Neural cell (in vitro differentiated cells): ENCODE measurements at regions not wholly inside any gene's neighbourhood (a gene's known extent, or its start where the extent isn't known, plus 50 kb on each side); places are given as distances from the start of the nearest gene placed in this dataset.

Source experiments
- H2AFZ ChIP-seq: fragments of 200-600, 300-800 bp; sonication (generic), shearing (Covaris generic); 2 replicates; pipeline ENCODE4 v1.6.0; 2014; ENCODE audit warnings: low read depth, mild to moderate bottlenecking, antibody characterized with exemption, low read length, moderate library complexity
- H3F3A ChIP-seq: fragments of 200-600 bp; shearing (Covaris generic); 2 replicates; pipeline ENCODE4 v1.6.1; 2016; ENCODE audit warnings: mild to moderate bottlenecking, moderate library complexity, mixed read lengths, antibody characterized with exemption, low read length; ENCODE audit not compliant: insufficient read depth, poor library complexity, severe bottlenecking
- H3K27ac ChIP-seq: fragments of 200-600, 300-800 bp; sonication (generic), shearing (Covaris generic); 2 replicates; pipeline ENCODE4 v1.5.1; 2014; ENCODE audit warnings: mild to moderate bottlenecking, low read length, moderate library complexity
- H3K27me3 ChIP-seq: fragments of 300-800, 200-600 bp; sonication (generic), shearing (Covaris generic); 2 replicates; pipeline ENCODE4 v1.6.0; 2014; ENCODE audit warnings: mild to moderate bottlenecking, low read depth, low read length, moderate library complexity; ENCODE audit not compliant: insufficient read depth
- H3K36me3 ChIP-seq: fragments of 300-800, 200-600 bp; sonication (generic), shearing (Covaris generic); 2 replicates; pipeline ENCODE4 v1.5.1; 2014; ENCODE audit warnings: mild to moderate bottlenecking, antibody characterized with exemption, low read length, moderate library complexity; ENCODE audit not compliant: insufficient read depth
- H3K4me2 ChIP-seq: fragments of 300-800, 200-600 bp; sonication (generic), shearing (Covaris generic); 2 replicates; pipeline ENCODE4 v1.6.0; 2014; ENCODE audit warnings: mild to moderate bottlenecking, low read length
- H3K4me3 ChIP-seq: fragments of 300-800, 200-600 bp; sonication (generic), shearing (Covaris generic); 2 replicates; pipeline ENCODE4 v1.5.1; 2014; ENCODE audit warnings: mild to moderate bottlenecking, low read length, moderate library complexity
- H3K79me2 ChIP-seq: fragments of 200-600 bp; shearing (Covaris generic); replicated peaks from 2 replicates; pipeline ENCODE4 v1.6.0; 2014; ENCODE audit warnings: mild to moderate bottlenecking, low read length, moderate library complexity; ENCODE audit not compliant: insufficient read depth
- H3K9ac ChIP-seq: fragments of 300-800, 200-600 bp; sonication (generic), shearing (Covaris generic); 2 replicates; pipeline ENCODE4 v1.6.1; 2016; ENCODE audit warnings: mild to moderate bottlenecking, low read length, mixed read lengths
- H3K9me2 ChIP-seq: fragments of 200-600 bp; shearing (Covaris generic); 2 replicates; pipeline ENCODE4 v1.6.1; 2016; ENCODE audit warnings: mild to moderate bottlenecking, low read length, mixed read lengths; ENCODE audit not compliant: insufficient read depth
- H3K9me3 ChIP-seq: fragments of 200-600, 300-800 bp; sonication (generic), shearing (Covaris generic); 2 replicates; pipeline ENCODE4 v1.6.1; 2016; ENCODE audit warnings: mild to moderate bottlenecking, mixed run types, low read length, moderate library complexity, mixed read lengths
- H4K20me1 ChIP-seq: fragments of 200-600 bp; shearing (Covaris generic); 2 replicates; pipeline ENCODE4 v1.6.1; 2016; ENCODE audit warnings: mild to moderate bottlenecking, mixed run types; ENCODE audit not compliant: insufficient read depth
- CTCF ChIP-seq: fragments of 450-650 bp; IDR thresholded peaks from 2 replicates; pipeline ENCODE4 v1.5.1; 2014; ENCODE audit warnings: antibody characterized with exemption, mild to moderate bottlenecking, moderate library complexity; ENCODE audit not compliant: poor library complexity, severe bottlenecking
- EP300 ChIP-seq: fragments of 450-650 bp; conservative IDR thresholded peaks from 2 replicates; pipeline ENCODE4 v1.6.1; 2014; ENCODE audit warnings: antibody characterized with exemption, mild to moderate bottlenecking, moderate library complexity; ENCODE audit not compliant: poor library complexity, severe bottlenecking
- EZH2 ChIP-seq: fragments of 200-600, 300-800 bp; shearing (Covaris generic), sonication (generic); IDR thresholded peaks from 2 replicates; pipeline ENCODE4 v1.6.1; 2014; ENCODE audit warnings: antibody characterized with exemption, low read length, borderline replicate concordance, mild to moderate bottlenecking; ENCODE audit not compliant: insufficient read depth, poor library complexity, severe bottlenecking
- MXI1 ChIP-seq: fragments of 450-650 bp; conservative IDR thresholded peaks from 2 replicates; pipeline ENCODE4 v1.6.1; 2014; ENCODE audit warnings: antibody characterized with exemption, mild to moderate bottlenecking; ENCODE audit not compliant: poor library complexity, severe bottlenecking
- POLR2AphosphoS5 ChIP-seq: IDR thresholded peaks from 2 replicates; pipeline ENCODE4 v1.6.1; 2012
- RAD21 ChIP-seq: fragments of 450-650 bp; conservative IDR thresholded peaks from 2 replicates; pipeline ENCODE4 v1.6.1; 2014; ENCODE audit warnings: antibody characterized with exemption, mild to moderate bottlenecking, moderate library complexity
- REST ChIP-seq: IDR thresholded peaks from 2 replicates; pipeline ENCODE4 v1.6.1; 2012; ENCODE audit warnings: borderline replicate concordance
- SMC3 ChIP-seq: fragments of 450-650 bp; conservative IDR thresholded peaks from 2 replicates; pipeline ENCODE4 v1.6.1; 2014; ENCODE audit warnings: antibody characterized with exemption, mild to moderate bottlenecking, moderate library complexity; ENCODE audit not compliant: poor library complexity
- TAF1 ChIP-seq: IDR thresholded peaks from 2 replicates; pipeline ENCODE4 v1.6.1; 2012; ENCODE audit warnings: low read depth

DNA sequence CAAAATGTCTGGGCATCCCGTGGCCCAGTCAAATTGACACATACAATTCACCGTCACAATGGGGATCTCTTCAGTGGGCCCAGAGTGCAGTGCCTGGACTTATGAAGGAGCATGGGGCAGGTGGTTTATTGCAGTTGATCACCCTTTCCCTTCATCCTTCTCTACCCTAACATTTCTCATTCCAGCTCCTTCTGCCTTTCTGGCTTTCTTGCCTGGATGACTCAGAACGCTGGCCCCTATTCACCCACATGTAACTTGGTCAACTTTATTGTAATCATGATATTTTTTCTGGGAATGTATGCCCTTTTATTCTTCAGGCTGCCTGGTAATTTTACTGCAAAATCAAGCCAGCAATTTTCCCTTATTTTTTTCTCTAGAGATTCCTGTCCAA lies 179.9 kb upstream of the DTNBP1 start:
- no peak overlapping the region for H2AFZ ChIP-seq
- H3K36me3 ChIP-seq, result no peaks in the 10 kb centered on the region
- H4K20me1 ChIP-seq, result no peaks in the 10 kb centered on the region
- no peaks in the 10 kb centered on the region for H3F3A ChIP-seq
- no peak overlapping the region for H3K27ac ChIP-seq
- no peak for TF ChIP-seq TAF1
- TF ChIP-seq SMC3, result no peak
- no peak for TF ChIP-seq POLR2AphosphoS5
- no peak for TF ChIP-seq EP300
- no peak for TF ChIP-seq EZH2
- no peak for TF ChIP-seq MXI1
- TF ChIP-seq CTCF, result no peak
- TF ChIP-seq REST, result no peak
- TF ChIP-seq RAD21, result no peak
- no peaks in the 10 kb centered on the region for H3K9me2 ChIP-seq
- no peaks in the 10 kb centered on the region for H3K79me2 ChIP-seq
- H3K27me3 ChIP-seq, result no peaks in the 10 kb centered on the region
- H3K4me2 ChIP-seq, result no peak overlapping the region
- H3K9me3 ChIP-seq, result no peaks in the 10 kb centered on the region
- H3K9ac ChIP-seq, result no peak overlapping the region
- H3K4me3 ChIP-seq, result no peak overlapping the region

DNA sequence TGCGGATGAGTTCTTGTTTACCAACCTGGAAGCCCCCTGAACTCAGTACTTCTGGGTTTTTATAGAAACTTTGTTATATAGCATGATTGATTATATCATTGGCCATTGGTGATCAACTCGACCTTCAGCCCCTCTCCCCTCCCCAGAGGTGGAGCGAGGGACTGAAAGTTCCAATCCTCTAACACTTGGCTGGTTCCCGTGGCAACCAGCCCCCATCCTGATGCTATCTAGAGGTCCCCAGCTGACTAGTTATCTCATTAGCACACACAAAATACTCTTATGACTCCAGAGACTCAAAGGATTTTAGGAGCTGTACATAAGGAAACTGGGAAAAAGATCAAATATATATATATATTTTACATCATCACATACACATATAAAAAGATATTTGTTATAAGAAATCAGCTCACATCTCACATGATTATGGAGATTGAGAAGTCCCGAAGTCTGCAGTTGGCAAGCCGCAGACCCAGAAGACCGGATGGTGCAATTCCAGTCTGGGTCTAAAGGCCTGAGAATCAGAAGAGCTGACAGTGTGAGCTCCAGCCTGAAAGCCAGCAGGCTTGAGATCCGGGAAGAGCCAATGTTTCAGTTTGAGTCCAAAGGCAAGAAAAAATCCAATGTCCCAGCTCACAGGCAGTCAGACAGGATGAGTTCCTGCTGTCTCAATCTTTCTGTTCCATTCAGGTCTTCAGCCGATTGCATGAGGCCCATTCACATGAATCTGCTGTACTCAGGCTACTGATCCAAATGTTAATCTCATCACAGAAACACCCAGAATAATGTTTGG lies 179.3 kb upstream of the DTNBP1 start:
- no peaks in the 10 kb centered on the region for H3K27me3 ChIP-seq
- no peaks in the 10 kb centered on the region for H4K20me1 ChIP-seq
- no peak overlapping the region for H3K27ac ChIP-seq
- H3K9me2 ChIP-seq, result no peaks in the 10 kb centered on the region
- H3K4me3 ChIP-seq, result no peak overlapping the region
- H3F3A ChIP-seq, result no peaks in the 10 kb centered on the region
- no peak overlapping the region for H3K4me2 ChIP-seq
- H3K36me3 ChIP-seq, result no peaks in the 10 kb centered on the region
- no peaks in the 10 kb centered on the region for H3K79me2 ChIP-seq
- TF ChIP-seq RAD21 (no peak), EP300 (no peak), TAF1 (no peak), MXI1 (no peak), CTCF (no peak), POLR2AphosphoS5 (no peak)
- H2AFZ ChIP-seq, result no peak overlapping the region
- H3K9ac ChIP-seq, result no peak overlapping the region
- H3K9me3 ChIP-seq, result no peaks in the 10 kb centered on the region
